BE2C (cell line): ENCODE measurements at regions not wholly inside any gene's neighbourhood (a gene's known extent, or its start where the extent isn't known, plus 50 kb on each side); places are given as distances from the start of the nearest gene placed in this dataset.

Experiments
- DNase-seq: peaks from one replicate; pipeline ENCODE4 v3.0.0-alpha.2; 2020
- H3K27me3 ChIP-seq: fragments of 250-450 bp; sonication (Bioruptor Pico); 2 replicates; pipeline ENCODE4 v1.5.1; 2020; ENCODE audit warnings: mild to moderate bottlenecking
- H3K36me3 ChIP-seq: fragments of 250-450 bp; sonication (Bioruptor Pico); 2 replicates; pipeline ENCODE4 v1.5.1; 2020; ENCODE audit warnings: mild to moderate bottlenecking
- H3K4me1 ChIP-seq: fragments of 250-450 bp; sonication (Bioruptor Pico); 2 replicates; pipeline ENCODE4 v1.5.1; 2020
- H3K4me3 ChIP-seq: 2 replicates; pipeline ENCODE4 v1.5.1; 2011; ENCODE audit warnings: low read depth, low read length
- H3K9me3 ChIP-seq: fragments of 250-450 bp; sonication (Bioruptor Pico); 2 replicates; pipeline ENCODE4 v1.5.1; 2020
- CTCF ChIP-seq: IDR thresholded peaks from 2 replicates; pipeline ENCODE4 v1.5.1; 2012; ENCODE audit warnings: mild to moderate bottlenecking, low read depth, low read length

- H3K4me3 ChIP-seq, result no peak overlapping the region
- no peaks in the 10 kb centered on the region for H3K36me3 ChIP-seq
- TF ChIP-seq CTCF, result no peak
- peaks cover 21% of the 10 kb centered on the region for H3K4me1 ChIP-seq
- no peaks in the 10 kb centered on the region for H3K9me3 ChIP-seq
- no peak for DNase-seq
- no peaks in the 10 kb centered on the region for H3K27me3 ChIP-seq
These were observed 380.1 kb upstream of the GBE1 start for GRCh38 chr3:82141592-82141991.

DNA sequence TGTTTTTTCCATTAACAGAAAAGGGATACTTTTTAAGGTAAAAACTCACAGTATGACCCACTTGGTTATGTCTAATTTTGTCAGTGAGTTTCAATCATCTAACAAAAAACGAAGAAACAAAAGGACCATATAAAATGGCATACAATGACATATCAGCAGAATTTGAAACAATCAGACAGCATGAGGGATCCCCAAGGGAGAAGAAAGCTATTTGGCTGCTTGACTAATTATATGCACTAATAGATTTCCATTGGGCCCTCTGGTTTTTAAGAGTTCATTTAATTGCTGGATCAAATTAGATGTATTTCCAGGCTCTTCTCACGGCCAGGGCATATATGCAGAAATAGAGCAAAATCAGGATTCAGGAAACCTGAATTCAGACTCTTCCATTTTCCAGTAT lies 376.4 kb upstream of the GBE1 start:
- peaks cover 17% of the 10 kb centered on the region for H3K4me1 ChIP-seq
- no peaks in the 10 kb centered on the region for H3K36me3 ChIP-seq
- H3K4me3 ChIP-seq, result no peak overlapping the region
- peak; percentile 14 for DNase-seq
- no peaks in the 10 kb centered on the region for H3K9me3 ChIP-seq
- no peaks in the 10 kb centered on the region for H3K27me3 ChIP-seq
- no peak for TF ChIP-seq CTCF

DNA sequence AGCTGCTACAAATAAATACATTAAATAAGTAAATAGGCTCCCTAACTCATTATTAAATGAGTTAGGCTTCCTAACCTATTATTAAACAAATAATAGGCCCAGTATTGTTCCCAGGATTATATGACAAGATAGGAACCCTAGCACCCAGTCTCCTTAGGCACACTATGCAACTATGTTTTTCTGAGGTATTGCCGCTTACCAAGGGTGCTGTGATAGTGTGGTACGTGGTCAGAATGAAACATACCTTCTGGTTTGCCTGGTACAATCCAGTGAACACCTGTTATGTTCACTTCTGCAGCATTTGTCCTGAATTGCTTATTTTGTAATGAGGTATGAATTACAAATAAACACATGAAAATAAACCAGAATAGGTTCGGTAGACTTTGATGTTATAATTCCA lies 375.6 kb upstream of the GBE1 start:
- no peak for TF ChIP-seq CTCF
- H3K9me3 ChIP-seq, result no peaks in the 10 kb centered on the region
- H3K27me3 ChIP-seq, result no peaks in the 10 kb centered on the region
- no peaks in the 10 kb centered on the region for H3K36me3 ChIP-seq
- no peak for DNase-seq
- no peak overlapping the region for H3K4me3 ChIP-seq
- peaks cover 17% of the 10 kb centered on the region for H3K4me1 ChIP-seq

DNA sequence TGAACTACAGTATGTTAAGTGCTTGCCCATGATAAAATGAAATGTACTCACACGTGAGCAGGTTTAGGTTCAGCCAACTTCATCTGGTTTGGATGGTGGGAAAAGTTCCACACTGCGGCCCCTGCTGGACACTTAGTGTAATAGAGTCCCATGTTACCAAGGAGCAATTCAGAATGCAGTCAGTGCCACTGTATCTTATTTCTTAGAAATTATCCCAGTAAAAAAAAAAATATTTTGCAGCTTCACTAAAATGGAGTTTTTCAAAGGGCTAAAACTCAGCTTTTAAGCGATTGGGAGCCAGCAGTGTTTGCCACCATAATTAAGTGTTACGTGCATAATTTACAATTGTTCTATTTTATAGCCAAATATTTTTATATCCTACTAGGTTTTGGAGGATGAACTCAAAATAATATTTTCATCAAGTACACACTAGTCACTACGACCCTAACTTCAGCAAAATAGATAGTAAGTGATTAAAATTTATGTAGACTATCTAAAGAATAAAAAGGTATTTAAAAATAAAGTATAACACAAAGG lies 371.7 kb upstream of the GBE1 start:
- DNase-seq, result peak; percentile 56
- Histone ChIP-seq H3K4me1 (peaks cover 7% of the 10 kb centered on the region), H3K9me3 (no peaks in the 10 kb centered on the region), H3K4me3 (no peak overlapping the region), H3K27me3 (no peaks in the 10 kb centered on the region), H3K36me3 (no peaks in the 10 kb centered on the region)
- peak; percentile 94 for TF ChIP-seq CTCF

DNA sequence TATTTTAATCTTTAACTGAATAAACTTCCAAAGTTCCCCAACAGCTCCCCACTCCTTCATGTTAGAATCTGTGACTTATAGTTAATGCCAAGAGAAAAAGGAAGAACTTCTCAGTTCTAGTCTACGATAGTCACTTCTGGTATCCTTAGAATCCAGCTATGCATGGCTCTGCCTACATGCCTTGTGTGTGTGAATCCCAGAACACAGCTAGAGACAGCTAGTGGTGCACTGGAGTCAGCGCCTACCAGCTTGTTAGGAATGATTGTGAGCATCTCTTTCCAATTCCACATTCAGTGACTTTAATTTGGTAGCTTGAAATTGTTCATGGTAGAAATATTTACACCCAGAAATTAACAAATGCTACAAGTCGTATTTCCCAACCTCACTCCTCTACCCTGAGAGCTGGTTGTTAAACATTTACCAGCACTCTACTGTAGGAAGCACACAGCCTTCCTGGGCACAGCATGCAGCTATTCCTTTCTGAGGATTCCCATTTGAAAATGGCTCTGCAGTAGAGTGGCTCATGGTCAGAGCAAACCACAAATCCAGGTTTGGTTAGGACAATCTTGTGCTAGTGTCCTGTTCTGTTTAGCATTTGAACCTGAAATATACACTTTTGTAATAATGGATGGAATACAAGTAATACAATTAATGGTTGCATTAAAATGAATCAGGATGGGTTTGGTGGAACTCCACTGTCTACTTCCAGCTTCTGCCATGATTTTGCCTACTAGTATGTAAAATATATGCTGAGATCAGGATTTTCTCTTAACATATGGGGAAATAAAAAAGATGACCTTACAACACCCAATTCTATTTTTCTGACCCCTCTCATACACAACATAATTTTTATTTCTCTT lies 371.0 kb upstream of the GBE1 start:
- TF ChIP-seq CTCF, result no peak
- DNase-seq, result no peak
- peaks cover 4% of the 10 kb centered on the region for H3K4me1 ChIP-seq
- H3K4me3 ChIP-seq, result no peak overlapping the region
- no peaks in the 10 kb centered on the region for H3K36me3 ChIP-seq
- H3K9me3 ChIP-seq, result no peaks in the 10 kb centered on the region
- no peaks in the 10 kb centered on the region for H3K27me3 ChIP-seq

GRCh38 chr3:82130046-82130445 lies 368.6 kb upstream of the GBE1 start:
- H3K4me3 ChIP-seq, result no peak overlapping the region
- no peaks in the 10 kb centered on the region for H3K9me3 ChIP-seq
- no peaks in the 10 kb centered on the region; the same call in 1 of the 2 replicates for H3K4me1 ChIP-seq
- DNase-seq, result no peak
- no peak for TF ChIP-seq CTCF
- no peaks in the 10 kb centered on the region for H3K36me3 ChIP-seq
- no peaks in the 10 kb centered on the region for H3K27me3 ChIP-seq
